GM12892 (cell line): ENCODE measurements at regions not wholly inside any gene's neighbourhood (a gene's known extent, or its start where the extent isn't known, plus 50 kb on each side); places are given as distances from the start of the nearest gene placed in this dataset.

ENCODE experiments used
- DNase-seq: peaks from one replicate; pipeline ENCODE4 v3.0.0; 2011; ENCODE audit not compliant: insufficient read length
- FAIRE-seq: peaks from 2 replicates; lab custom pipeline; 2011; peaks lifted over from hg19 to GRCh38; lab: Jason Lieb, UNC
- POLR2A ChIP-seq: IDR thresholded peaks from 2 replicates; pipeline ENCODE4 v1.6.1; 2011; ENCODE audit warnings: low read depth, low read length, control low read depth
- POLR2AphosphoS5 ChIP-seq: IDR thresholded peaks from 2 replicates; pipeline ENCODE4 v1.6.1; 2011; ENCODE audit warnings: low read depth, low read length, control low read depth
- TAF1 ChIP-seq: IDR thresholded peaks from 2 replicates; pipeline ENCODE4 v1.6.1; 2011; ENCODE audit warnings: low read depth, mild to moderate bottlenecking, control low read depth, low read length, borderline replicate concordance

DNA sequence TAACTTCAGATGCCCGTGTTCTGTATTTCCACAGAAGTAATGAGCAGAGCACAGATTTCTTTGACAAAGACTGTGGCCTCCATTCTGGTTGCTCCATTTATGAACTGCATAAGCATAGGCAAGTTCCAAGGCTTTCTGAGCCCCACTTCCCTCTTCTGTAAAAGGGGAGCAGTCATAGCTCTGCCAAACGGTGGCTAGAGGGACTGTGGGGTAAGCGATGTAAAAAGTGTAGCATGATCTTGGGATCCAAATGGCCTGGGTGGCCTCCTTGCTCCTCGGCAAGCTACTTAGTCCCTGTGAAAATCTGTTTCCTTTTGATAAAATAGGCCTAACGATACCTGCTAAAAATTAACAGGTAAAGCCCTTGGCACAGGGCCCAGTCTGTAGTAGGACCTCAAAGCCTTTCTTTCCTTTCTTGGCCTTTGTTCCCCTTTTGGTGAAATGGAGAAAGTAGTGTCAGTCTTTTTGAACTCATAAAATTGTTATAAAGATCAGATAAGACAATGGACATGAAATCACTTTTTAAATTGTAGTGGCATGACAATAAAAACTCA is 646.6 kb downstream of the ACTL7B start:
- TF ChIP-seq TAF1 (no peak), POLR2AphosphoS5 (no peak), POLR2A (no peak)
- DNase-seq, result no peak
- FAIRE-seq, result no peak

DNA sequence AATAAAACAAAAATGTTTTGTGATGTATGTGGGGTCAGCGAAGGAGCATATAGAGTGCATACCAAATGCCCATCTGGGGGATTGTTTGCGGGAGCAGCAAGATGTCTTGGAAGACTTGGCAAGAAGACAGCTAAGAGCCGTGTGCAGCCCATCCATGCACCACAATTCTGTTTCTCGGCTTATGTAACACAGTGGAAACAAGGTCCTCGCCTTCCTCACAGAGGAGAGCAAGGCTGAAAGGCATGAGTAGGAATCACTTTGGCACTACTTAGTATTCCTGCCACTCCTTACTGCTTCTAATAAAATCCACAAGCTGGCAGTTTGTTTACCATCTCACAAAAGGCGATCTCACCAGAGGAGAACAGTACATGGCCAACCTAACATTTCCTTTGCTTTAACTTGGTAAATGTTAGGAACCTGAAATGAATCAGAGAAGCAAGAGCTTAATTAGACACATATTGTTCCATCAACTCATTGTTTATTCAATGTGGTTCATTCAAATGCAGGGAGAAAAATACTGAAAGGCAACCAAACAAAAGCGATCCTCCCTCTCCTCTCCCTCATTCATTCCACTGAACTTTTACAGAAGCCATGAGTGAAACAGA is 648.1 kb downstream of the ACTL7B start:
- FAIRE-seq (no peak), DNase-seq (no peak)
- TF ChIP-seq TAF1 (no peak), POLR2AphosphoS5 (no peak), POLR2A (no peak)

DNA sequence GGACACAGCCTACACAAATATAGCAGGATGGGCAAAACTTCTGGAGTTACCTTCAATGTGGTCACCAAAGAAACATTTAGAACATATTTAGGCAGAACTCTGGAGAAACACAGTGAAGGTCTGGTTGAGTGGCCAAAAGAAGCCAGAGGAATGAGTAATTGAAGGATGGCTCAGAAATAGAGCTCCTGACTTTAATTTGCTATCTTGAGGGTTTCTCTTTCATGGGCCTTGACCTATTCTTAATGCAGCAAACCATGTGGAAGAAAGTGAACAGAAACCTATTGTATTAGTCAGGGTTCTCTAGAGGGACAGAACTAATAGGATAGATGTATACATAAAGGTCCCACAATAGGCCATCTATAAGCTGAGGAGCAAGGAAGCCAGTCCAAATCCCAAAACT is 650.5 kb downstream of the ACTL7B start:
- DNase-seq (no peak), FAIRE-seq (no peak)
- TF ChIP-seq TAF1, result no peak
- TF ChIP-seq POLR2AphosphoS5, result no peak
- no peak for TF ChIP-seq POLR2A

DNA sequence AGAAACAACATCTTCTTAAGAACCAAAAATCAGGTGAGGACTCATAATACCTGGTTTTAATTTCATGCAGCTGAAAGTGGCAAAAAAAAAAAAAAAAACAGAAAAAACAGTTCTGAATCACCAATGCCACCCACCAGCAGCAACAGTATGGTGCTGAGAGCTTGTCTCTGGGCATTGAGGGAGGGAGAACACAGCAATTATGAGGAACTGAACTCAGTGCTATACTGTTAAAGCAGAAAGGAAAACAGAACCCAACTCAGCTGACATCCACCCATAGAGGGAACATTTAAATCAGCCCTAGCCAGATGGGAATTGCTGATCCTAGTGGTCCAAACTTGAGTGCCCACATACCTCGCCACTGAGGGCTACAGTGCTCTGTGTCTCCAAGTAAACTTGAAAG is 657.9 kb downstream of the ACTL7B start:
- TF ChIP-seq POLR2AphosphoS5, result no peak
- TF ChIP-seq POLR2A, result no peak
- no peak for TF ChIP-seq TAF1
- FAIRE-seq, result no peak
- no peak for DNase-seq

DNA sequence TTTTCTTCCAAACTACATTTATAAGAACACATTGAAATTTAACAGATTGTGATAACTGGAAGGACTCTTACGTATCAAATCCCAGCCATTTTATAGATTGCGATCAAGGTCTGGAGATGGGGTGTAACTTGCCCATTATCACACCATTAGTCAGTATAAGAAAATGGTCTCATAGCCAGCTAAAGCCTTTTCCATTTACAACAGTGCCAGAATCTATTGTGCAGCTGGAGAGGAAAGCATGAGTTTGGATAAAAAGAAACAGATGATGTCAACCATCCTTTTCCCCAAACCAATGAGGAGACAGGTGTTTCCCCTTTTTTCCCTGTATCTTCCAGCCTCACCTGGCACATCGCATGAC is 658.8 kb downstream of the ACTL7B start:
- no peak for TF ChIP-seq POLR2AphosphoS5
- TF ChIP-seq TAF1, result no peak
- no peak for TF ChIP-seq POLR2A
- FAIRE-seq, result no peak
- no peak for DNase-seq

DNA sequence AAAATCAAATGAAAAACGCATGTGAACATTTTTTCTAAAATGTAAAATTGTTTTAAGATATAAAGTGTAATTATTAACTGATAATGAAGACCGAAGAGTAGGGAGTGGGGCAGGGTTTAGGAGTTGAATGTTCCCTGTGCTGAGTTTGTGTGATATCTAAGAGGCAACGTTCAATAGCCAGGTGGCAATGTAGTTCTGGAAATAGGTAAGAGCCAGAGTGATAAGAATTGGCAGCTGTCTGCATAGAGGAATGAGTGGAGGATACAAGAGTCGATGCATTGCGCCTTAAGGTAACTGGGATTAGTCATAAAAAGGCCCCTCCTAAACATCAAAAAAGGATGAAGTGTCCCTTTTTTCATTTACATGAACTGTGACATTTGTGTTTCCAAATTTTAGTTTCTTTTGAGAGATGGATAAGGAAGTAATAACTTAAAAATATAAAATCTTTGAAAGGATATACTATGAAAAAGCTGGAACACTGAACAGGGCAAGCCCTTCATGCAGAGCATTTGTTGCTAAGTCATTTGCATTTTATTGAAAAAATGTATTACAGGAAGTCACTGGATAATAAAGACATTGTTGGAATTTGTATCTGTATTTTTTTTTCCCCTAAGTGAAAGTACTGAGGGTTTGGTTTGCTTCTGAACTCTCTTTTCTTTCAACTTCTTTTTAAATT is 659.3 kb downstream of the ACTL7B start:
- TF ChIP-seq TAF1 (no peak), POLR2A (no peak), POLR2AphosphoS5 (no peak)
- FAIRE-seq (no peak), DNase-seq (no peak)

DNA sequence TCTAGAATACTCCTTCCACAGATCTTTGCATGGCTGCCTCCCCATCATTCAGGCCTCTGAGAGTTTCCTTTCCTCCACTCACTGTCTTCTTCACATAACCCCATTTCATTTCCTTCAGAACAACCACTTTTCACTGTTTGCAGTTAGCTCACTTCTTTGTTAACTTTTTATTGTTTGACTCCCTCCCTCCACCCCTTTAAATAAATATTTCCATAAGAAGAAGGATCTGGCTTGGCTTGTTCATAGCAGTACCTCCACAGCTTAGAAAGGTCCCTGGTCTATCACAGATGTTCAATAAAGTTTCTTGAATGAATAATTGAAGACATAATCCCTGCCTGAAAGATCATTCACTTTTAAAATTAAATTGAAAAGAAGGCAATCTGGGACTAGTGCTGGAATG is 661.6 kb downstream of the ACTL7B start:
- TF ChIP-seq TAF1, result no peak
- TF ChIP-seq POLR2A, result no peak
- no peak for TF ChIP-seq POLR2AphosphoS5
- FAIRE-seq (no peak), DNase-seq (no peak)

DNA sequence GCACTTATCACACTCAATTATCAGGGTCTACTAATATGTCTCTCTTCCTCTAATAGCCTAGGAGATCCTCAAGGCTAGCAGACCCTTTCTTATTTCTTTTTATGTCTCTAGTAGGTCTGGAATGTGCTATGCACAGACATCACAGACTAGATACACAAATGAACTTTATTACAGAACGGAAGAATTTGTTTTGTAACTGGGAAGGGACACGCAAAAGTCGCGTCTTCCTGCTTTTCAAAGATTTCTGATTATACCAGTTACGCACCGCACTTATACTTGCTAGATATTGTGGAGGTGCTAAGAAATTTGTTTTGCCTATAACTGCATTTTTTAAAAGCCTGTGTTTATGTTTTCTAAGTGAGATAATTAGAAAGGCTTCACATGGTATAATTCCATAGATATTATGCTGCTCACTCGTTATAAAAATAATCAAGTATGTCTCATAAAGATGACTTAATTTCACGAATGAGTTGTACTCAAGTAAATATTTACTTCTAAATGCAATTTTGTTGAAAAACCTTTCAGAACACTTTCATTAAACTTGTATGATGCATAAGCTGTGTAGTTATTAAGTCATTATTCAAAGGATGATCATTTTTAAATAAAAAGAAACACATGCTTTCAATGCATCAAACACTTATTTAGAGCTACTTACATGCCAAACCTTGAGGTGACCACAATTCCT is 662.6 kb downstream of the ACTL7B start:
- DNase-seq, result no peak
- FAIRE-seq, result no peak
- TF ChIP-seq POLR2AphosphoS5 (no peak), POLR2A (no peak), TAF1 (no peak)

DNA sequence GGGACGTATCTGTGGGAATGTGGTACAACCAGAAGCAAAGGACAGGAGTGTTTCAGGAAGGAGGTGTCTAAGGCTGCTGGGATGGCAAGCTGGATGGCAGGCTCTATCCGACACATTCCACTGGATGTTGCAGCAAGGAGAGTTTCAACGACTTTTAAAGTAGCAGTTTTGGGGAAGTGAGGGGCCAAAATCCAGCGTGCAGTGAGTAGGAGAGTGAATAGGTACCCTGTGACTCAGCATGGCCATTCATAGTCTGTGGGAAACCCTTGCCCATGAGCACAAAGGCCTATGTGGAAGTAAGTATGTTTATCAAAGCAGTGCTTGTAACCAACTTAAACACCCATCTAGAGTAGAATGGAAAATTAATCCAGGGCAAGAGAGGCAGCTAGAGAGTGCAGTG is 664.7 kb downstream of the ACTL7B start:
- DNase-seq, result no peak
- no peak for FAIRE-seq
- TF ChIP-seq TAF1 (no peak), POLR2A (no peak)

DNA sequence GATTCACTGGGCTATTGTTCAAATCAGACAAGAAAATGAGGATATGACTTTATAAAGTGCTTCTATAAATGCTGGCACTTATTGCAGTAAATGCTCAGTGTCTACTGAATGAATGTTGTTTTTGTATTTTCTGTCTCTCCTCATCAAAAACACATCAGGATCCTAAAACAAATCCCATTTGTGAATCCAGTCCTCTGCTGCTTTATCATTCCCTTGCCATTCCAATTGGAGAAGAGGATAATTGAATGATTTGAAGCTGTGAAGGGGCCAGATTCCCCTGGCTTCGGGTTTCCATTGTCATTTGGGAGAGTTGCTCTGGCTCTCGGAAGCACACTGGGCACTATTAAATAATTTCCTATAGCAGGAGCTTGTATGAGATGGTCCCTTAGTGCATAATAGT is 666.8 kb downstream of the ACTL7B start:
- TF ChIP-seq TAF1, result no peak
- TF ChIP-seq POLR2AphosphoS5, result no peak
- no peak for TF ChIP-seq POLR2A
- FAIRE-seq (no peak), DNase-seq (no peak)

DNA sequence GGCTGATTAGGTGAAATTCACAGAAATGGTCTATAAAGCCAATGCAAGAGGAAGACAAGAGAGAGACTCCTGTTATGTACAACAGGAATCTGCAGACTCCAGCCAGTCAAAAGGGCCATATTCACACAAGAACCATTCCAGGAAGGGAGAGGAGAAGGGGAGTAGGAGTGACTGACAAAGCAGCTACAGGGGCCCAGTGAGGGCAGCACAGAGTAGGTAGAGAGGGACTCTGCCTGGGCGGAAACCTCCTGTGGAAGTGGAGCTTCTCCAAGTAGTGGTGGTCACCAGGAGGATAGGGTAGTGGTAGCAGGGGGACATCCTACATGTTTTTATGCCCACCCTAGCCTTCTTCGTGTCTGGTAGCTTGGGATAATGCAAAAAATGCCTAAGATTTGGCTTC is 667.3 kb downstream of the ACTL7B start:
- TF ChIP-seq POLR2A (no peak), TAF1 (no peak), POLR2AphosphoS5 (no peak)
- DNase-seq, result no peak
- no peak for FAIRE-seq
